NCI-H2081 (cell line): ENCODE measurements at regions not wholly inside any gene's neighbourhood (a gene's known extent, or its start where the extent isn't known, plus 50 kb on each side); places are given as distances from the start of the nearest gene placed in this dataset.
"Not testable (repeated sequence)": the region's sequence is repeated elsewhere in the genome, so short reads cannot be mapped to it uniquely, and the experiment has no call there.

ENCODE experiments used
- DNase-seq, 2 experiments: peaks; one replicate each; lab custom pipeline; 2025; lab: John Stamatoyannopoulos, UW

GRCh38 chr1:38609166-38610025 lies 250.2 kb downstream of the RRAGC start:
- DNase-seq: no peak

DNA sequence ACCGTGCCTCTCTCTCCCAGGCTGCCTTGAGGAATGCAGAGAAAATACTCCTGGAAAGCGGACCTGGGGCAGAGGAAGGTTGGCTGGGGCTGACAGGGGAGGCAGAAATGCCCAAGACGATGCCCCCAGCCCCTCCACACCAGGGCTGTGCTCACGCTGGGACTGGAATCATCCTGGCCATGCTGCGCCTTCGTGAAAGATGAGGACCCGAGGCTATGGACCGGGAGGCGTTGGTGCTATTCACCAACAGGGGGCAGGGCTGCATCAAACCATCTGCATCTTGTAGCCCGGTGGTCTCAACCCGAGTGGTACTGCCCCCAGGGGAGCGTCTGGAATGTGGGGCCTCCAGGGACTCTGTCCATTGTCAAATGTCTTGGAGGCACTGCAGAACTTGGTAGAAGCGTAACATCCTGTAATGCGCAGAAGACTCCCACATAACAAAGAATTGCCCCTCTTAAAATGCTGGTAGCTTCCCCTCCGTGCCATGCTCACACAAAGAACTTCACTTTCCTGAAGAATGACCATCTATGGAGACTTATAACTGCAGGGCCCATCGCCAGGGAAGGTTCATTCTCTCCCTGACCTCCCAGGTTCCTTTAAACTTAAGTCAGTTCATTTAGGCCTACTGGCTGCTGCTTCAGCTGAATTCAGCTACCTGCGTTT lies 251.2 kb downstream of the RRAGC start:
- DNase-seq: no peak

DNA sequence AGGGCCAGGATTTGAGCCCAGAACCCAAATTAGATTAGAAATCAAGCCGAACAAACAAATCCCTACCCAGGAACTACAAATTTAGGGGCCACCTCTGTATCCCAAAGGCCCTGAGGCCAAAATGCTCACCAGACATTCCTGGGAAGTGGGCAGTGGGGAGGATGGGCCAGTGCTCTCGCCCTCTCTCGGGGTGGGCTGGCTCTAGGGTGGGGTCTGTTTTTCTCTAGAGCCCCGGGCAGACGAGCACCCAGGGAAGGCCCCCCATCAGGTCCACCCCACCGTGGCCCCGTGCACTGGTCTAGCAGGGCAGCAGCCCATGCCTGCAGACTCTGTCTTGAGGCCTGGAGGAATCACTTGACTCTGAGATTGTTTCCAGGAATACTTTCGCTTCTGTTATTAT lies 252.0 kb downstream of the RRAGC start:
- no peak for DNase-seq

DNA sequence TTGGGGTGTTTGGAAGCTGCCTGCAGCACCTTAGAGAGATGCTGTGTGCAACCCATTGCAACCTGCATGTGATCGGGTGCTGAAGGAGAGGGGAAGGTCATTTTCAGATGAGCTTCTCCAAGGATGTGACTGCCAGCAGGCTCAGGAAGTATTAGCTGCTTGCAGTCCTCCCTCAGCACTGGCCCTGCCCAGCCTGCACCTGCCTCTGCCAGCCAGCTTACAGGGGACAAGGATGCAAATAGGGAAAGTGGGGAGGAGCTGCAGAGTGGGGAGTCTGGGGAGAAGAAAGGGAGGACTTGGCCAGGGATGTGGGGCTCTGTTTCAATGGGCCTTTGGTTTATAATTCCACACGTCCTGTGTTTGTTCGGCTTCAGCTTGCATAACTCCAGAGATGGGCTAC lies 254.5 kb downstream of the RRAGC start:
- DNase-seq: no peak

GRCh38 chr1:38603907-38604306 lies 255.7 kb downstream of the RRAGC start:
- no peak for DNase-seq

DNA sequence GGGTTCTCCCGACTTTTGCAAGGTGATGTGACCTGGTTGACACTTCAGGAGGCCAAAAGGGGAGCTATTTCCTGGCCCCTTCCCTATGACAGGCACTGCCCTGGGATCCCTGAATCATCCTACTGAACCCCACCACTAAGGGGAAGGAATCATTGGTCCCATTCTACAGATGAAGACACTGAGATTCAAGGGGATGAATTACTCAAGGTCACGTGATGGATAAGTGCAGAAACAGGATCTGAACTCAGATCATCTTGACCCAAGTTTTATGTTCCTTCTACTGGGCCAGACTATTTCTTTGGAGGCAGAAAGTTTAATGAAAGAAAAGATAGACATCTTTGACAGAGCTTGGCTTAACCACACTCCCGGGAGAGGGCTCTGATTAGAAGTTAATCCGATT lies 258.7 kb downstream of the RRAGC start:
- no peak for DNase-seq

DNA sequence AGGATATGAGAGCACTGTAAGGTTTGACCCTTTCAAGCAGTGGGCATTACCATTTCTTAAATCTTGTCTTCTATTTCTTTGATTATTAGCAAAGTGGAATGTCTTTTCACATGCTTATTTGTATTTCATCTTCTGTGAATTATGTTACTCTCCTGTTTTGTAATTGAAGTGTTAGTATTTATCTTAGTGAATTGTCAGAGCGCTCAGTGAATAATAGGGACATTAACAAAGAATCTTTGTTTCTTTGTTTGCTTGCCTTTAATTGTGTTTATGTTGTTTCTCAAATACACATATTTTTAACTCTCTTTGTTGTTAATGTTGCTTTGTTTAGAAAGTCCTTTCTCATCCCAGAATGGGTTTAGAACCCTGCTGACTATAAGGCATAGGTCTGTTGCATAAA lies 259.3 kb downstream of the RRAGC start:
- no peak for DNase-seq

- no peak for DNase-seq
Measured at GRCh38 chr1:38598118-38598517, 261.5 kb downstream of the RRAGC start.

DNA sequence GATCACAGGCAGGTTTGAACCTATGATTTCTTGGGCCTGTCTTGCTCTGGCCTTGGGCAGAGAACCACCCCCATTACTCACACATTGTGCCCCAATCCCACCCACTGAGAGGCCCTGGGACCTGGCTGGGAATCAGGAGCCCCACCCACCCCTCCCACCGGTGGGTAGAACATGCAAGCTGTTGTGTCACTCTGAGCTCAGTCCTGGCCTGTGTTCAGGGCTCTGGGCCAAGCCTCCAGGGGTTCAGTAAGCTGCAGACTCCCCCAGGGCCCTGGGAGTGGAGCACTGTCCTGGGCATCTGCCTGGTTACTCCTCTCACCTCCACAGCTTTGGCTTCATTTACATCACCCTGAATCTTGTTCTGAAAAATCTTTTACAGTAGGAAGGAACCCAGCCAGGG lies 270.5 kb downstream of the RRAGC start:
- no peak for DNase-seq

DNA sequence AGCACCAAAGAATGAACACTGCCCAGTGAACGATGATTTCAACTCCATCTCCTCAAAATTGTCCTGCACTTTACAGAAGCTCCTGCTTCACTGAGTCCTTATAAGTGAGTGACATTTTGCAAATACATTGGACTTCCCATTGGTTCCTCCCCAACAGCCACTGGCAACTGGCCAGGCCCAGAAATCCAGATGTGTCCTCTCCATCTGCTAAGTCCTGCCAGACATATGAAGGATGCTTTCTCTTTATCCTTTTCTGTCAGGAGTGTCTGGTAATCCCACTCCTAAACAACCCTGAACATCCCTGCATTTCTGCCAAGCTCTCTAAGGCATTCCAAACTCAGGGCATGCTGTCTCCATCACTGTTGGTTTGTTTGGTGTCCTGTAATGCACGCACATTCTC lies 271.8 kb downstream of the RRAGC start:
- no peak for DNase-seq

DNA sequence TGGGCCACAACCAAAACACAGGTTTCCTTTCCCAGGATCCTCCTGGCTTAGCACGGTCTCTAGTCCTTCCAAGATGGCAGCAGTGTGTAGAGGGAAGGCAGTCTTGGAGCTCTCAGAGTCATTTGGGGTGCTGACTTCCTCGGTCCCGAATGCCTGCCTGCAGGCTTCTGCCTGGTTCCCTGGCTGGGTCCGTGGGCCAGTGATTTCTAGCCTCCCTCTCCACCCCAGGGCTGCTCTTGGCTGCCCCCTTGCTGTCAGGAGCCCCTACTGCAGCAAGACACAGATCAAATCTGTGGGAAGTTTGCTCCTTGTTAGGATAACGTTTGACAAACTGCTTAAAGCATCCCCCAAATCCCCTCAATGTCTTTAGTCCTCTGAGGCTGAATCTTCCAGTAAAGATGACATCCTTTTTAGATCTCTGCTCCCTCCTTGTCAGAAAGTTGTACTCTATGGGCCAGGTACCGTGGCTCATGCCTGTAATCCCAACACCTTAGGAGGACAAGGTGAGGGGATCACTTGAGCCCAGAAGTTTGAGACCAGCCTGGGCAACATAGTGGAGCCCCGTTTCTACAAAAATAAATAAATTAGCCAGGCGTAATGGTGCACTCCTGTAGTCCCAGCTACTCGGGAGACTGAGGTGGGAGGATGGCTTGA lies 272.5 kb downstream of the RRAGC start:
- peak; percentile 16 to 20 for DNase-seq

DNA sequence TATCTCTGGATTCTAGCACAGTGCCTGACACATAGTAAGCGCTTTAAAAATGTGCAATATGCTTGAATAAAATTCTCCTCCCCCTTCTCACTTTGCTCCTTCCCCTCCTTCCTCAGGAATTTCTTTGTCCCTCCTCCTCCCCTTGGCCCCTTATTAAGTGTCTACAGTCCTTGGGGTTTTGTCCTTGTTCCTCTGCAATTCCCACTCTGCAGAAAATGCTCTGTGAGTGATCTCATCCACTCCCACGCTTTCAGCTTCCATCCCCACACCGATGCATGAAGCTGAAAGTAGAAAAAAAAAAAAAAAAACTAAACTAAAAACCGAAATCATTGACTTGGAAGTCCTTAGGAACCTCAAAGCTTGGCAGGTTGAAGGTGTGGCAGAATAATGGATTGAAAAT lies 273.6 kb downstream of the RRAGC start:
- DNase-seq: no peak

- no peak for DNase-seq
Measured at GRCh38 chr1:38585460-38585859, 274.1 kb downstream of the RRAGC start.

DNA sequence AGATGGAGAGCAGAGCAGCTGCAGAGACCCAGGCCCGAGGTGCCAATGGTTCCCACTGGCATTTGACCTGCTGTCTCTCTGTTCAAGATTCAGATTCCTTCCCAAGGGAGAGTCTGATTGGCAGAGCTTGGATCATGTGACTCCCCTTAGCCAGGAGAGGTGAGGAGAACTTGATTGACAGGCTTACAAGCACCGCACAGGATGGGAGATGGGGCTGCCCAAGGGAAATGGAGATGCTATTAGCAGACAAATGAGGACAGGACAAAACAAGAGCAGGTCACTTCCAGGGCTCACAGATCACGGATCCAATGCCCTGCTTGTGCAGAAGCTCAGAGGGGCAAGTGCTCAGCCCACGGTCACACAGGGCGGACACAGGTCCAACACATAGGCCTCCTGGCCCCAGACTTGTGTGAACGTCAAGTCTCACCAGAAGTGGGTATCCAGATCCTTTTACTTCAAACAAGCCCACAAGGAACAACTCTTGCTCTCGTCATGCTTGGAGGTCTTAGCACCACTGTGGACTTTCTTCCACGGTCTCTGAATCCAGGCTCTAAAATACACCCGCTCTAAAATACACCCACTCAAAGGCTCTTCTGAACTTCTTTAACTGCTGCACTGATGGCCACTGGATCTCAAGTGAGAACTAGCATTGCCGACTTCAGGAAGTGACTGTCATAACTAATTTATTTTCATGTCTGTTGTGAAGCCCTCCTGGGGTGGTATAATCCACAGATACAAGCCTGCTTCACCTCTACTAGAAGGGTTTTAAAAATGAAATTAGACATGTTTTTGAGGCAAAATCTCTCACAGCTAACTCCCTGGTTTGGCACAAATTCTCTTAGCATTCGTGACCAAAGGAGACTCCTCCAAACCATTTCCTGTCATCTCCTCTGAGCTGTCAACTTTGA lies 274.9 kb downstream of the RRAGC start:
- DNase-seq: no peak

DNA sequence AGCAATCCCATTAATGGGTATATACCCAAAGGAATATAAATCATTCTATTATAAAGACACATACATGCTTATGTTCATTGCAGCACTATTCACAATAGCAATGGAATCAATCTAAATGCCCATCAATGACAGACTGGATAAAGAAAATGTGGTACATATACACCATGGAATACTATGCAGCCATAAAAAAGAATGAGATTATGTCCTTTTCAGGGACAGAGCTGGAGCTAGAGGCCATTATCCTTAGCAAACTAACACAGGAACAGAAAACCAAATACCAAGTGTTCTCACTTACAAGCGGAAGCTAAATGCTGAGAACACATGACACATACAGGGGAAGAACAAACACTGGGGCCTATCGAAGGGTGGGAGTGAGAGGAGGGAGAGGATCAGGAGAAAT lies 276.3 kb downstream of the RRAGC start:
- not testable (repeated sequence) for DNase-seq

DNA sequence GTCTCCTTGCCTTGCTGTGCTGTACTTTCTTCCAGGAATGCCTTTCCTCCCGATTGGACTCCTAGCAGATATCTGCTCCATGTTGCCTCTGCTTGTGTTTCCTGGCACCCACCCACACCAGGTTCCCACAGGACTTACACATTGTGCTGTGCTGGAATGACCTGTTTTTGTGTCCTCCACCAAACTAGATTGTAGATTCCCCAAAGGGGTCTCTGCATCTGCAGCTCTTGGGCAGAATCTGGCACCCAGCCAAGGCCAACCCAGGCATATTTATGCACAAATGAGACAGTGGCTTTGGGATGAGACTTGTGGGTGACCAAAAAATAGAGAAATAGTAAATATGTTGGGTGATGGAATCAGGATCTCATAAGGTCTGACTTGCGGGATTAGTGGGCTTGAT lies 278.2 kb downstream of the RRAGC start:
- no peak for DNase-seq

DNA sequence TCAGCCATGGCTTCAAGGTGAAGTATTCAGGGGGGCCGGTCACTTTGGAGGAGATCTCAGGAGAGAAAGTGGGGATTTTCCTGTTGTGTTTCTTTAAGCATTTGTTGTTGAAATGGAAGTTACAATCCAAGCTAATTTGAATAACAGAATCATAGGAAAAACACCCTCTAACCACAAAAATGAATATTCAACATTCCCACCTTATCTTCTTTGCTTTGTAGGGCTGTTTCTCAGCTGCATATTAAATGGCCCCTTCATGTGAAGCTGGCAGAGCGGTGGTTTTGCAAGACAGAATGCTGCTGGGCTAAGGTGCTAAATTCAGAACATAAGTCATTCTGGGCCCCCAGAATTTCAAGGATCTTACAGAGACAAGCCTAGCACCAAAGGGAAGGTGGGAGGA lies 279.0 kb downstream of the RRAGC start:
- DNase-seq: no peak

GRCh38 chr1:38579056-38579455 lies 280.5 kb downstream of the RRAGC start:
- DNase-seq: no peak

DNA sequence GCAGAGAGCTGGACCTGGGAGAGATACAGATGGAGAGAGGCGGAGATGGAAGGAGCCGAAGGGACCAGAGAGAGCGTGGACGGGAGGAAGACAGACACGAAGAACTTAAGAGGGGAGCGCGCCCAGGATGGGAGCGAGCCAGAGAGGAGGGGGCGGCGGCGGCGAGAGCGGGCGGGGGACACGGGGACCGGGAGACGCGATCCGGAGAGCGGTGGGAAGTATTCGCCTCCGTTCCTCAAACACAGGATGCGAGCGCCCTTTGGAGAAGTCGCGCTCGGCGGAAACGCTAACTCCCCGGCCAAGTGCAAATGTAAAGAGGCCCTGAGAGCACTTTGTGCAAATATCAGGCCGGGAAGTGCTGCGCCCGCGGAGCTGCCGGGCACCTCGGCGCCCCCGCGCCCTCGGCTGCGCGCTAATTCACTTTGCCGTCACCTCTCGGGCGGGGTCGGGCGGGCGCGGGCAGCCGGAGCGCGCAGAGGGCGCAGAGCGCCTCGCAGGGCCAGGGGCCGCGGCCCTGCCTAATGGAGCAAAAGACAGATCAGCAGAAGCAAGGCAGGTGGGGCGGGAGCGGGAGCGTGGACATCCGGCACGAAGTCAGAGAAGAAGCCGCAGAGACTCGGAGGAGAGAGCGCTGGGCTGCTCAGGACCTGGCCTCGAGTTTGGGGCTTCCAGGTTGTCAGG lies 281.2 kb downstream of the RRAGC start:
- no peak for DNase-seq

GRCh38 chr1:38577937-38578270 lies 281.7 kb downstream of the RRAGC start:
- DNase-seq: no peak

DNA sequence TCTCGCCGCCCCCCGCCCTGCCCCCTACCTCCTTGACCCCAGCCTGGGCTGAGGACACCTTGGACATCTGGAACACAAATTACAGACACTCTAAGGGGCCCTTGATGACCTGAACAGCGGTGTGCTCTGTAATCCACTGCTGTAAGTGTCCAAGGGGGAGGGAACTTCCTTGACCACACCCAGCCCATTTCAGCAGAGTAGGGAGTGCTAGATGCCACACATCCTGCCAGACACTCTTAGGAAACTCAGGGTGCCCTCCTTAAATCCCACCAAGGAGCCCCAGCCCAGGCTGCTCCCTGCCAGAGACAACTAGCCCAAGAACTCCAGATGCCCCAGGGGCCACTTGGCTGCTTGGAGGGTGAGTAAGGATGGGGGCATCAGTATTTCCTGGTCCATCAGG lies 282.2 kb downstream of the RRAGC start:
- DNase-seq: no peak

DNA sequence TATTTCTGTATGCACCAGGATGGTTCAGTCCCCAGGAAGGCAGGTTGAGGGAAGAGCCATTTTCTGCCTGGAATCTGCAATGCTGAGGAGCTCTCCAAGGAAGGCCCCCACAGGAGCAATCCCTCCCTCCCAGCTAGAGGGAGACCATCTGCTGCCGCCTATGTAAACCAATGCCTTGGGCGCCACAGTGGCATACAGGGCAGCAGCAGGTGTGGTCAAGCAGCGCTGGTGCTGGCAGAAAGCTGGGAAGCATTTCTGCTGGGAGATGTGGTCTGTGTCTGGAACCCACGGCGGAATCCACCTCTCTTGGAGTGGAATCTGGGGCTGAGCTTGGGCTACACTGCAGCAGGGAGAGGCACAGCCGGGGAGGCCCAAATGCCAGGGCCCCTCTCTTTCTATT lies 283.3 kb downstream of the RRAGC start:
- DNase-seq: no peak
